H9 (cell line): ENCODE measurements at regions not wholly inside any gene's neighbourhood (a gene's known extent, or its start where the extent isn't known, plus 50 kb on each side); places are given as distances from the start of the nearest gene placed in this dataset.

ENCODE experiments used
- DNase-seq: peaks from one replicate; pipeline ENCODE4 v3.0.0-alpha.2; 2017
- H2AFZ ChIP-seq: one replicate; pipeline ENCODE4 v1.6.1; 2013; ENCODE audit warnings: mild to moderate bottlenecking, low read length, control low read depth, moderate library complexity
- H2AK5ac ChIP-seq: 2 replicates; pipeline ENCODE4 v1.6.1; 2013; ENCODE audit warnings: low read length, control low read depth, mixed read lengths; ENCODE audit not compliant: insufficient read length
- H2BK120ac ChIP-seq: one replicate; pipeline ENCODE4 v1.6.1; 2013; ENCODE audit warnings: low read depth, mild to moderate bottlenecking, low read length, control low read depth, inconsistent platforms; ENCODE audit not compliant: poor library complexity, severe bottlenecking
- H2BK12ac ChIP-seq: 2 replicates; pipeline ENCODE4 v1.6.1; 2013; ENCODE audit warnings: low read length, control low read depth, mixed read lengths, low read depth; ENCODE audit not compliant: insufficient read length
- H2BK15ac ChIP-seq: 2 replicates; pipeline ENCODE4 v1.6.1; 2013; ENCODE audit warnings: low read depth, low read length, control low read depth
- H2BK20ac ChIP-seq: one replicate; pipeline ENCODE4 v1.6.1; 2013; ENCODE audit warnings: low read depth, mild to moderate bottlenecking, low read length, control low read depth, inconsistent platforms; ENCODE audit not compliant: poor library complexity, severe bottlenecking
- H2BK5ac ChIP-seq: 2 replicates; pipeline ENCODE4 v1.6.1; 2013; ENCODE audit warnings: low read length, control low read depth, mixed read lengths; ENCODE audit not compliant: insufficient read length
- H3K14ac ChIP-seq: 2 replicates; pipeline ENCODE4 v1.6.1; 2013; ENCODE audit warnings: low read length, control low read depth; ENCODE audit not compliant: insufficient read depth
- H3K18ac ChIP-seq: 2 replicates; pipeline ENCODE4 v1.6.1; 2013; ENCODE audit warnings: low read depth, mild to moderate bottlenecking, mixed read lengths, low read length, control low read depth; ENCODE audit not compliant: insufficient read length
- H3K23ac ChIP-seq: 2 replicates; pipeline ENCODE4 v1.6.1; 2013; ENCODE audit warnings: low read length, control low read depth, mixed read lengths, low read depth; ENCODE audit not compliant: insufficient read length
- H3K23me2 ChIP-seq: 2 replicates; pipeline ENCODE4 v1.6.1; 2013; ENCODE audit warnings: low read depth, mild to moderate bottlenecking, mixed read lengths, low read length, control low read depth; ENCODE audit not compliant: insufficient read length, poor library complexity, severe bottlenecking
- H3K27ac ChIP-seq: 2 replicates; pipeline ENCODE4 v1.5.1; 2013; ENCODE audit warnings: low read length, control low read depth, mixed read lengths, low read depth; ENCODE audit not compliant: insufficient read length
- H3K27me3 ChIP-seq: 2 replicates; pipeline ENCODE4 v1.6.1; 2013; ENCODE audit warnings: low read length, control low read depth, inconsistent platforms; ENCODE audit not compliant: insufficient read depth
- H3K4ac ChIP-seq: 2 replicates; pipeline ENCODE4 v1.6.1; 2013; ENCODE audit warnings: low read depth, mild to moderate bottlenecking, control low read depth, inconsistent platforms, low read length, moderate library complexity
- H3K4me1 ChIP-seq: 2 replicates; pipeline ENCODE4 v1.6.1; 2013; ENCODE audit warnings: low read length, control low read depth, inconsistent platforms; ENCODE audit not compliant: insufficient read depth
- H3K4me2 ChIP-seq: 2 replicates; pipeline ENCODE4 v1.6.1; 2013; ENCODE audit warnings: low read length, control low read depth, mixed read lengths; ENCODE audit not compliant: insufficient read length, insufficient read depth
- H3K56ac ChIP-seq: 2 replicates; pipeline ENCODE4 v1.6.1; 2013; ENCODE audit warnings: low read depth, mild to moderate bottlenecking, mixed read lengths, low read length, control low read depth; ENCODE audit not compliant: insufficient read length
- H3K79me1 ChIP-seq: 2 replicates; pipeline ENCODE4 v1.6.1; 2013; ENCODE audit warnings: low read depth, mild to moderate bottlenecking, moderate library complexity, low read length, control low read depth, inconsistent platforms; ENCODE audit not compliant: insufficient read depth, poor library complexity, severe bottlenecking
- H3K79me2 ChIP-seq: 2 replicates; pipeline ENCODE4 v1.6.1; 2013; ENCODE audit warnings: low read length, control low read depth, inconsistent platforms; ENCODE audit not compliant: insufficient read depth
- H3K9ac ChIP-seq: 2 replicates; pipeline ENCODE4 v1.6.1; 2013; ENCODE audit warnings: low read length, control low read depth, mixed read lengths; ENCODE audit not compliant: insufficient read length; ENCODE audit errors: extremely low read depth
- H3K9me3 ChIP-seq: one replicate; pipeline ENCODE4 v1.6.1; 2013; ENCODE audit warnings: low read depth, low read length, inconsistent platforms; ENCODE audit not compliant: control insufficient read depth
- H3T11ph ChIP-seq: one replicate; pipeline ENCODE4 v1.6.1; 2013; ENCODE audit warnings: mild to moderate bottlenecking, low read length, control low read depth, inconsistent platforms
- H4K20me1 ChIP-seq: one replicate; pipeline ENCODE4 v1.6.1; 2013; ENCODE audit not compliant: control insufficient read depth, insufficient read length, insufficient read depth
- H4K5ac ChIP-seq: 2 replicates; pipeline ENCODE4 v1.6.1; 2013; ENCODE audit warnings: low read depth, mild to moderate bottlenecking, mixed read lengths, low read length, control low read depth; ENCODE audit not compliant: insufficient read length
- H4K8ac ChIP-seq: replicated peaks from 2 replicates; pipeline ENCODE4 v1.6.1; 2013; ENCODE audit warnings: low read length, control low read depth, mixed read lengths, low read depth; ENCODE audit not compliant: insufficient read length
- H4K91ac ChIP-seq: 2 replicates; pipeline ENCODE4 v1.6.1; 2013; ENCODE audit warnings: low read depth, mild to moderate bottlenecking, moderate library complexity, mixed read lengths, low read length, control low read depth; ENCODE audit not compliant: insufficient read length
- H3K27ac Mint-ChIP-seq, 3 experiments: 2 replicates in 2 of 3; 3 replicates in 1 of 3; pipeline ENCODE4 v1.8.0; 2020 to 2021; ENCODE audit warnings: mixed read lengths in 3 of 3, mild to moderate bottlenecking in 1 of 3, moderate library complexity in 1 of 3
- H3K27me3 Mint-ChIP-seq: 2 replicates; pipeline ENCODE4 v1.8.0; 2021; ENCODE audit warnings: low read depth, mild to moderate bottlenecking, moderate library complexity, mixed read lengths
- H3K36me3 Mint-ChIP-seq, 3 experiments: 2 replicates in 2 of 3; 3 replicates in 1 of 3; pipeline ENCODE4 v1.8.0; 2020 to 2021; ENCODE audit warnings: low read depth in 3 of 3, mixed read lengths in 3 of 3; ENCODE audit not compliant: insufficient read depth in 1 of 3
- H3K4me1 Mint-ChIP-seq, 2 experiments: 2 replicates each; pipeline ENCODE4 v1.8.0; 2020; ENCODE audit warnings: mixed read lengths in 2 of 2
- H3K4me3 Mint-ChIP-seq, 2 experiments: 2 replicates in 1 of 2; 3 replicates in 1 of 2; pipeline ENCODE4 v1.8.0; 2020 to 2021; ENCODE audit warnings: mild to moderate bottlenecking in 2 of 2, mixed read lengths in 2 of 2, moderate library complexity in 1 of 2
- H3K9me3 Mint-ChIP-seq, 2 experiments: 2 replicates in 1 of 2; 3 replicates in 1 of 2; pipeline ENCODE4 v1.8.0; 2020; ENCODE audit warnings: mild to moderate bottlenecking in 2 of 2, mixed read lengths in 2 of 2, moderate library complexity in 1 of 2
- CTCF ChIP-seq: fragments of 200-600 bp; sonication (generic); conservative IDR thresholded peaks from 3 replicates; pipeline ENCODE4 v1.8.0; 2021; ENCODE audit warnings: antibody characterized with exemption, mild to moderate bottlenecking
- WGBS: extraction: QIAGEN DNeasy Blood & Tissue Kit; methylation state at CpG from one replicate; pipeline ENCODE4 v1.1.7; 2013; ENCODE audit warnings: missing lambda C conversion rate, low lambda C conversion rate, mixed read lengths; ENCODE audit not compliant: insufficient read length; ENCODE audit errors: extremely low coverage; 5-methylcytosine and 5-hydroxymethylcytosine counted together

GRCh38 chr3:153038779-153039178, 123.2 kb upstream of the RAP2B start:
- no peaks in the 10 kb centered on the region for H3K23me2 ChIP-seq
- no peak overlapping the region for H3T11ph ChIP-seq
- H3K56ac ChIP-seq: no peak overlapping the region
- no peak overlapping the region for H2AFZ ChIP-seq
- no peak for TF ChIP-seq CTCF
- no peak overlapping the region for H4K91ac ChIP-seq
- no peak overlapping the region for H3K18ac ChIP-seq
- H3K27me3 Mint-ChIP-seq: no peaks in the 10 kb centered on the region
- no peak overlapping the region for H4K8ac ChIP-seq
- H3K23ac ChIP-seq: no peak overlapping the region
- H4K5ac ChIP-seq: no peak overlapping the region
- no peak overlapping the region for H2BK20ac ChIP-seq
- H3K9ac ChIP-seq: no peak overlapping the region
- no peaks in the 10 kb centered on the region for H3K9me3 Mint-ChIP-seq
- H2AK5ac ChIP-seq: no peak overlapping the region
- H2BK12ac ChIP-seq: no peak overlapping the region
- H3K9me3 ChIP-seq: no peaks in the 10 kb centered on the region
- H2BK5ac ChIP-seq: no peak overlapping the region
- no peak overlapping the region for H3K14ac ChIP-seq
- no peaks in the 10 kb centered on the region for H3K79me2 ChIP-seq
- WGBS: no CpG with 5 or more reads among the region's 9 CpGs
- no peaks in the 10 kb centered on the region for H3K4me1 Mint-ChIP-seq
- H3K4me1 ChIP-seq: no peaks in the 10 kb centered on the region
- no peak for DNase-seq
- no peak overlapping the region for H2BK120ac ChIP-seq
- no peak overlapping the region for H3K4me2 ChIP-seq
- H3K4me3 Mint-ChIP-seq: no peak overlapping the region
- no peak overlapping the region for H3K4ac ChIP-seq
- H2BK15ac ChIP-seq: no peak overlapping the region
- no peak overlapping the region for H3K27ac ChIP-seq
- no peaks in the 10 kb centered on the region for H3K36me3 Mint-ChIP-seq
- H4K20me1 ChIP-seq: no peaks in the 10 kb centered on the region
- H3K79me1 ChIP-seq: no peaks in the 10 kb centered on the region
- no peaks in the 10 kb centered on the region for H3K27me3 ChIP-seq
- no peak overlapping the region for H3K27ac Mint-ChIP-seq
